GM23338 (cell line): ENCODE measurements at regions not wholly inside any gene's neighbourhood (a gene's known extent, or its start where the extent isn't known, plus 50 kb on each side); places are given as distances from the start of the nearest gene placed in this dataset.
"Not testable (repeated sequence)": the region's sequence is repeated elsewhere in the genome, so short reads cannot be mapped to it uniquely, and the experiment has no call there.

Experiments used
- ATAC-seq: fragments of 200-7000 bp; cut with Tn5 transposase; 3 replicates; pipeline ENCODE4 v1.9.1; 2020
- DNase-seq: peaks from one replicate; pipeline ENCODE4 v3.0.0-alpha.2; 2015; ENCODE audit warnings: low spot score
- H2AFZ ChIP-seq: fragments of 200-600 bp; sonication (generic); 2 replicates; pipeline ENCODE4 v1.8.0; 2016; ENCODE audit warnings: antibody characterized with exemption, mild to moderate bottlenecking, moderate library complexity
- H3F3A ChIP-seq: fragments of 200-600 bp; sonication (generic); replicated peaks from 2 replicates; pipeline ENCODE4 v1.8.0; 2017; ENCODE audit warnings: antibody characterized with exemption, mixed run types, low read depth
- H3K27ac ChIP-seq: fragments of 200-600 bp; sonication (generic); 2 replicates; pipeline ENCODE4 v1.6.1; 2016; ENCODE audit warnings: low read depth
- H3K27me3 ChIP-seq: fragments of 200-600 bp; sonication (generic); 2 replicates; pipeline ENCODE4 v1.8.0; 2016; ENCODE audit warnings: mild to moderate bottlenecking, mixed run types, moderate library complexity; ENCODE audit not compliant: insufficient read depth
- H3K36me3 ChIP-seq: fragments of 200-600 bp; sonication (generic); 2 replicates; pipeline ENCODE4 v1.8.0; 2016; ENCODE audit warnings: mild to moderate bottlenecking; ENCODE audit not compliant: insufficient read depth
- H3K4me1 ChIP-seq: fragments of 200-600 bp; sonication (generic); 2 replicates; pipeline ENCODE4 v1.8.0; 2016; ENCODE audit warnings: mild to moderate bottlenecking, moderate library complexity; ENCODE audit not compliant: insufficient read depth
- H3K4me2 ChIP-seq: fragments of 200-600 bp; sonication (generic); 2 replicates; pipeline ENCODE4 v1.7.1; 2017; ENCODE audit warnings: mixed run types
- H3K4me3 ChIP-seq: fragments of 200-600 bp; sonication (generic); 2 replicates; pipeline ENCODE4 v1.6.1; 2016; ENCODE audit warnings: mixed run types
- H3K79me2 ChIP-seq: fragments of 200-600 bp; sonication (generic); replicated peaks from 2 replicates; pipeline ENCODE4 v1.8.0; 2017; ENCODE audit warnings: mild to moderate bottlenecking; ENCODE audit not compliant: insufficient read depth
- H3K9me2 ChIP-seq: fragments of 200-600 bp; sonication (generic); 2 replicates; pipeline ENCODE4 v1.8.0; 2017; ENCODE audit not compliant: insufficient read depth
- H4K20me1 ChIP-seq: fragments of 200-600 bp; sonication (generic); replicated peaks from 2 replicates; pipeline ENCODE4 v1.8.0; 2017; ENCODE audit warnings: mild to moderate bottlenecking; ENCODE audit not compliant: insufficient read depth
- H3K27ac Mint-ChIP-seq: 2 replicates; pipeline ENCODE4 v1.8.0; 2020; ENCODE audit warnings: inconsistent platforms, mild to moderate bottlenecking, moderate library complexity, mixed read lengths
- H3K27me3 Mint-ChIP-seq: 3 replicates; pipeline ENCODE4 v1.8.0; 2022; ENCODE audit warnings: low read depth, mild to moderate bottlenecking, moderate library complexity, mixed read lengths, inconsistent platforms; ENCODE audit not compliant: insufficient read depth, poor library complexity
- H3K36me3 Mint-ChIP-seq: 3 replicates; pipeline ENCODE4 v1.8.0; 2021; ENCODE audit warnings: low read depth, mild to moderate bottlenecking, inconsistent platforms, moderate library complexity, mixed read lengths
- H3K4me1 Mint-ChIP-seq: 3 replicates; pipeline ENCODE4 v1.8.0; 2020; ENCODE audit warnings: mild to moderate bottlenecking, inconsistent platforms, mixed read lengths
- H3K4me3 Mint-ChIP-seq: 3 replicates; pipeline ENCODE4 v1.8.0; 2021; ENCODE audit warnings: moderate library complexity, mild to moderate bottlenecking, inconsistent platforms, mixed read lengths
- H3K9me3 Mint-ChIP-seq: 3 replicates; pipeline ENCODE4 v1.8.0; 2020; ENCODE audit warnings: moderate library complexity, mild to moderate bottlenecking, inconsistent platforms, mixed read lengths

DNA sequence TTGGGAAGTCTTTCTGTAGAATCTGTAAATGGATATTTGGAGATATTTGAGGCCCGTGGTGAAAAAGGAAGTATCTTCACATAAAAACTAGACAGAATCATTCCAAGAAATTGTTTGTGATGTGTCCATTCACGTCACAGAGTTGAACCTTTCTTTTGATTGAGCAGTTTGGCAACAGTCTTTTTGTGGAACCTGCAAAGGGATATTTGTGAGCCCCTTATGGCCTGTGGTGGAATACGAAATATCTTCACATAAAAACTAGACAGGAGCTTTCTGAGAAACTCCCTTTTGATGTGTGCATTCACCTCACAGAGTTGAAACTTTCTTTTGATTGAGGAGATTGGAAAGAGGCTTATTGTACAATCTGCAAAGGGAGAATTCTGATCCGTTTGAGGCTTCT is 2980.4 kb downstream of the TUBA3C start:
- not testable (repeated sequence) for H3K27me3 Mint-ChIP-seq, H3F3A ChIP-seq, H3K4me3 Mint-ChIP-seq, H3K4me1 ChIP-seq, H3K36me3 ChIP-seq, H3K4me1 Mint-ChIP-seq, H3K4me2 ChIP-seq, ATAC-seq, H3K79me2 ChIP-seq, DNase-seq, H3K4me3 ChIP-seq, H3K27me3 ChIP-seq, H3K27ac Mint-ChIP-seq, H3K36me3 Mint-ChIP-seq, H3K27ac ChIP-seq, H3K9me2 ChIP-seq, H2AFZ ChIP-seq, H3K9me3 Mint-ChIP-seq, H4K20me1 ChIP-seq

DNA sequence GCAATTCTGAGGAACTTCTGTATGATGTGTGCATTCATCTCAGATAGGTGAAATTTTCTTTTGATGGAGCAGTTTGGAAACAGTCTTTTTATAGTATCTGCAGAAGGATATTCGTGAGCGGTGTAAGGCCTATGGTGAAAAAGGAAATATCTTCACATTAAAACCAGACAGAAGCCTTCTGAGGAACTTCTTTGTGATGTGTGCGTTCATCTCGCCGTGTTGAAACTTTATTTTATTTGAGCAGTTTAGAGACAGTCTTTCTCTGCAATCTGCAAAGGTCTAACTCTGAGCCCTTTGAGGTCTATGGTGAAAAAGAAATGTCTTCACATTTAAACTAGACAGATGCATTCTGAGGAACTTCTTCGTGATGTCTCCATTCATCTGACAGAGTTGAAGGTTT is 3021.0 kb downstream of the TUBA3C start:
- H3K4me1 Mint-ChIP-seq, H3K4me1 ChIP-seq, ATAC-seq, H3K27me3 Mint-ChIP-seq, H3F3A ChIP-seq, H3K27me3 ChIP-seq, H2AFZ ChIP-seq, H4K20me1 ChIP-seq, H3K4me2 ChIP-seq, H3K9me2 ChIP-seq, DNase-seq, H3K79me2 ChIP-seq, H3K27ac ChIP-seq, H3K4me3 Mint-ChIP-seq, H3K27ac Mint-ChIP-seq, H3K4me3 ChIP-seq: not testable (repeated sequence)
- peaks cover 57% of the 10 kb centered on the region for H3K9me3 Mint-ChIP-seq
- peaks cover 13% of the 10 kb centered on the region for H3K36me3 ChIP-seq
- peaks cover 19% of the 10 kb centered on the region; the same call in 2 of the 3 replicates for H3K36me3 Mint-ChIP-seq

GRCh38 chr13:16158958-16159357 is 3022.7 kb downstream of the TUBA3C start:
- H3K4me1 ChIP-seq, H3K27ac ChIP-seq, H2AFZ ChIP-seq, H3K4me1 Mint-ChIP-seq, H3K9me2 ChIP-seq, H3K27me3 Mint-ChIP-seq, H4K20me1 ChIP-seq, H3K27ac Mint-ChIP-seq, ATAC-seq, H3K79me2 ChIP-seq, H3K27me3 ChIP-seq, H3F3A ChIP-seq, H3K4me3 Mint-ChIP-seq, DNase-seq, H3K4me2 ChIP-seq: not testable (repeated sequence)
- Mint-ChIP-seq H3K36me3 (peaks cover 18% of the 10 kb centered on the region; the same call in 2 of the 3 replicates), H3K9me3 (peaks cover 58% of the 10 kb centered on the region)
- Histone ChIP-seq H3K36me3 (peaks cover 12% of the 10 kb centered on the region), H3K4me3 (peak overlapping the region; percentile 9; the same call in 1 of the 2 replicates)

- not testable (repeated sequence) for H3K27me3 Mint-ChIP-seq
Measured at GRCh38 chr13:16158016-16158415, 3023.6 kb downstream of the TUBA3C start.

DNA sequence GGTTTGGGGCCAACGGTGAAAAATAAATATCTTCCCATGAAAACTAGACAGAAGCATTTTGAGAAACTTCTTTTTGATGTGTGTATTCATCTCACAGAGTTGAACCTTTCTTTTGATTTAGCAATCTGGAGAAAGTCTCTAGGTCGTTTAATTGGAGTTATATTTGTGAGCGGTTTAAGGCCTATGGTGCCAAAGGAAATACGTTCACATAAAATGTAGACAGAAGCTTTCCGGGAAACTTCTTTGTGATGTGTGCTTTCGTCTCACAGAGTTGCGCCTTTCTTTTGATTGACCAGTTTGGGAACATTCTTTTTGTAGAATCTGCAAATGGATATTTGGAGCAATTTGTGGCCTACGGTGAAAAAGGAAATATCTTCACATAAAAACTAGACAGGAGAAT is 3028.8 kb downstream of the TUBA3C start:
- not testable (repeated sequence) for H3K4me1 ChIP-seq, H3K79me2 ChIP-seq, H2AFZ ChIP-seq, ATAC-seq, H4K20me1 ChIP-seq, H3K27me3 Mint-ChIP-seq, H3F3A ChIP-seq, H3K4me2 ChIP-seq, H3K27ac Mint-ChIP-seq, DNase-seq, H3K9me2 ChIP-seq, H3K4me3 Mint-ChIP-seq, H3K27ac ChIP-seq, H3K4me3 ChIP-seq, H3K27me3 ChIP-seq, H3K4me1 Mint-ChIP-seq
- peaks cover 20% of the 10 kb centered on the region for H3K36me3 ChIP-seq
- Mint-ChIP-seq H3K9me3 (peaks cover 65% of the 10 kb centered on the region), H3K36me3 (peaks cover 16% of the 10 kb centered on the region; the same call in 2 of the 3 replicates)

More at GRCh38 chr13:16158016-16158415, 3023.6 kb downstream of the TUBA3C start:
- H3K4me1 ChIP-seq, H3K4me2 ChIP-seq, H3K4me1 Mint-ChIP-seq, H3K27me3 ChIP-seq, H3K4me3 Mint-ChIP-seq, H3K27ac ChIP-seq, H3K27ac Mint-ChIP-seq, H2AFZ ChIP-seq, H3K9me2 ChIP-seq, H3K79me2 ChIP-seq, H3K4me3 ChIP-seq, DNase-seq, H4K20me1 ChIP-seq, ATAC-seq, H3F3A ChIP-seq: not testable (repeated sequence)
- peaks cover 14% of the 10 kb centered on the region; the same call in 2 of the 3 replicates for H3K36me3 Mint-ChIP-seq
- peaks cover 53% of the 10 kb centered on the region for H3K9me3 Mint-ChIP-seq
- peaks cover 10% of the 10 kb centered on the region for H3K36me3 ChIP-seq

- not testable (repeated sequence) for H3K79me2 ChIP-seq, H3K4me3 ChIP-seq, H4K20me1 ChIP-seq, H3K4me3 Mint-ChIP-seq, H3K9me2 ChIP-seq, H3K4me1 Mint-ChIP-seq, H2AFZ ChIP-seq, H3K4me1 ChIP-seq, H3F3A ChIP-seq, ATAC-seq, H3K4me2 ChIP-seq, H3K27ac ChIP-seq, DNase-seq, H3K27ac Mint-ChIP-seq, H3K27me3 Mint-ChIP-seq, H3K27me3 ChIP-seq
- H3K36me3 ChIP-seq = peaks cover 19% of the 10 kb centered on the region
- H3K9me3 Mint-ChIP-seq = peaks cover 67% of the 10 kb centered on the region
- peaks cover 15% of the 10 kb centered on the region; the same call in 2 of the 3 replicates for H3K36me3 Mint-ChIP-seq
Measured at GRCh38 chr13:16151296-16151695, 3030.3 kb downstream of the TUBA3C start.

DNA sequence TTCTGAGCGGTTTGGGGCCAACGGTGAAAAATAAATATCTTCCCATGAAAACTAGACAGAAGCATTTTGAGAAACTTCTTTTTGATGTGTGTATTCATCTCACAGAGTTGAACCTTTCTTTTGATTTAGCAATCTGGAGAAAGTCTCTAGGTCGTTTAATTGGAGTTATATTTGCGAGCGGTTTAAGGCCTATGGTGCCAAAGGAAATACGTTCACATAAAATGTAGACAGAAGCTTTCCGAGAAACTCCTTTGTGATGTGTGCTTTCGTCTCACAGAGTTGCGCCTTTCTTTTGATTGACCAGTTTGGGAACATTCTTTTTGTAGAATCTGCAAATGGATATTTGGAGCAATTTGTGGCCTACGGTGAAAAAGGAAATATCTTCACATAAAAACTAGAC is 3032.2 kb downstream of the TUBA3C start:
- H3K4me2 ChIP-seq, H3K79me2 ChIP-seq, H3K4me1 ChIP-seq, H3K9me2 ChIP-seq, H3K27me3 Mint-ChIP-seq, H3K4me3 Mint-ChIP-seq, H3K4me1 Mint-ChIP-seq, H3K27me3 ChIP-seq, H3K4me3 ChIP-seq, H3F3A ChIP-seq, ATAC-seq, H3K27ac ChIP-seq, H3K27ac Mint-ChIP-seq, H4K20me1 ChIP-seq, H2AFZ ChIP-seq, DNase-seq: not testable (repeated sequence)
- Mint-ChIP-seq H3K9me3 (peaks cover 72% of the 10 kb centered on the region), H3K36me3 (peaks cover 24% of the 10 kb centered on the region; the same call in 2 of the 3 replicates)
- H3K36me3 ChIP-seq = peaks cover 22% of the 10 kb centered on the region
